A549 (cell line): ENCODE measurements at regions not wholly inside any gene's neighbourhood (a gene's known extent, or its start where the extent isn't known, plus 50 kb on each side); places are given as distances from the start of the nearest gene placed in this dataset.

Experiments used
- CBX2 ChIP-seq: fragments of 200-600 bp; sonication (generic); IDR thresholded peaks from 2 replicates; pipeline ENCODE4 v1.6.1; 2016; ENCODE audit warnings: low read depth, mild to moderate bottlenecking, borderline replicate concordance
- CHD4 ChIP-seq: fragments of 200-600 bp; sonication (generic); IDR thresholded peaks from 2 replicates; pipeline ENCODE4 v1.6.1; 2016; ENCODE audit warnings: antibody characterized with exemption, mild to moderate bottlenecking, borderline replicate concordance
- CTCF ChIP-seq: fragments of >200 bp; sonication (Bioruptor Twin); formaldehyde crosslinking; IDR thresholded peaks from 3 replicates; pipeline ENCODE4 v1.5.1; 2016
- ELK1 ChIP-seq: fragments of 150-350 bp; IDR thresholded peaks from 2 replicates; pipeline ENCODE4 v1.6.1; 2014; ENCODE audit warnings: low read depth, mild to moderate bottlenecking, low read length
- EP300 ChIP-seq, 2 experiments: fragments of >200 bp; sonication (Bioruptor Twin); formaldehyde crosslinking; IDR thresholded peaks; 2 replicates in 1 of 2; 3 replicates in 1 of 2; pipeline ENCODE4 v1.6.1; 2016 to 2017
- FOSL2 ChIP-seq, 2 experiments: fragments of 450-650 bp in 1 of 2; fragments of >200 bp in 1 of 2; sonication (Bioruptor Twin) in 1 of 2; formaldehyde crosslinking; IDR thresholded peaks; 2 replicates each; pipeline versions ENCODE4 v1.5.0 to v1.6.1; 2016 to 2020; ENCODE audit warnings: mild to moderate bottlenecking in 1 of 2, moderate library complexity in 1 of 2
- HOXB5 ChIP-seq: fragments of 250-450 bp; sonication (Bioruptor Pico); IDR thresholded peaks from 2 replicates; pipeline ENCODE4 v1.5.0; 2020; ENCODE audit warnings: mild to moderate bottlenecking, moderate library complexity
- PHF8 ChIP-seq: fragments of 200-600 bp; sonication (generic); IDR thresholded peaks from 2 replicates; pipeline ENCODE4 v1.6.1; 2016; ENCODE audit warnings: low read depth, mild to moderate bottlenecking, antibody characterized with exemption, moderate library complexity, borderline replicate concordance
- RAD21 ChIP-seq, 2 experiments: fragments of >200 bp in 1 of 2; sonication (Bioruptor Twin) in 1 of 2; formaldehyde crosslinking in 1 of 2; IDR thresholded peaks in 1 of 2; conservative IDR thresholded peaks in 1 of 2; 2 replicates in 1 of 2; 3 replicates in 1 of 2; pipeline ENCODE4 v1.6.1; 2012 to 2018; ENCODE audit warnings: inconsistent platforms in 1 of 2
- REST ChIP-seq: fragments of 200-600 bp; sonication (generic); IDR thresholded peaks from 2 replicates; pipeline ENCODE4 v1.6.1; 2016; ENCODE audit warnings: antibody characterized with exemption, mild to moderate bottlenecking, moderate library complexity
- RNF2 ChIP-seq: fragments of 200-600 bp; sonication (generic); IDR thresholded peaks from 2 replicates; pipeline ENCODE4 v1.6.1; 2016; ENCODE audit warnings: low read depth, mild to moderate bottlenecking, antibody characterized with exemption, moderate library complexity, borderline replicate concordance

DNA sequence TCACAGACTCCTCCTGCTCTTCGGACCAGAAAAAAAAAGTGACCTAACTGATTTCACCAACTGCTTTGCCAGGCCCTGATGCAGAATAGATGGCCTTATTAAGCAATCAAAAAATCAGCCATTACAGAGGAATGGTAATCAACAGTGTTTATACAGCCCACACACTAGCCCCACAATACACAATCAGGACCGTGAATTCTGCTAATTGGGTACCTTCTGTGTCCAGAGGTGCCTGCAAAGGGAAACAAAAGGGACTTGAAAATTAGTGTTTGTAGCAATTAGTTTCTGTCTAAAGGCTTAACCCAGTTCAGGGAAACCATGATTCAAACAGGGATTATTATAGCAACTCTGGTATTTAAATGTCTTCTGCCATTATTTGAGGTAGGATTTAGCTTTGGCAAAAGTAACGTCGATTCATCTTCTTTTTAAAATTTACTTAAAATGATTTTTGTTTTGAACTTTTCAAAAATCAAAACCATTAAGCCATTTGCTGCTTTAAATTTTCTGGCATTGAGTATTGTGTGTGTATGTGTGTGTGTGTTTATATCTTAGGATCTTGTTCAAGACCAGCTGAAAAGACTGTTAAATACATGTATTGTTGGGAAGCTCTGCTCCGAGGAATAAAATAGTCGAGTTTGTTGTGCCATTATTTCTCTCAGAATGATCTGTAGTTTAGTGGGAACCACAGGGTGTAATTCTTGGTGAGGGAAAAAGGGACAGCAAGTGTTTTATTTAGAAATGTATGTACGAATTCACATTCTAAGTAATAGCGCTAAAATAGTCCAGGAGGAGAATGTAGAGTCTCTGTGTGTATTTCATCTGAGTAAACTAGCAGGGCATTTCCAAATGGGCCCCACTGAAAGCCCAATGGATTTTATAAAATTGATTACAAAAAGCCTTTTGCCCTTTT is 156.1 kb downstream of the PTCSC3 start:
- TF ChIP-seq CTCF = no peak
- no peak for TF ChIP-seq PHF8
- TF ChIP-seq RNF2 = no peak
- no peak for TF ChIP-seq REST
- no peak for TF ChIP-seq ELK1
- no peak for TF ChIP-seq RAD21 (conservative IDR thresholded peaks at IDR 0.05 in 1 of 2, IDR thresholded peaks at IDR 0.05 in 1 of 2)
- TF ChIP-seq EP300 (IDR thresholded peaks at IDR 0.05) = no peak
- TF ChIP-seq CBX2 = no peak
- no peak for TF ChIP-seq HOXB5 (CRISPR knock-in tag)
- no peak for TF ChIP-seq CHD4
- TF ChIP-seq FOSL2 (IDR thresholded peaks at IDR 0.05) = no peak
- TF ChIP-seq FOSL2 (CRISPR knock-in tag; IDR thresholded peaks at IDR 0.05) = no peak
